Liver (tissue), 8 donors: ENCODE measurements at regions not wholly inside any gene's neighbourhood (a gene's known extent, or its start where the extent isn't known, plus 50 kb on each side); places are given as distances from the start of the nearest gene placed in this dataset.

Experiments used
- DNase-seq: peaks from one replicate; pipeline ENCODE4 v3.0.0-alpha.2; 2017; ENCODE audit warnings: low spot score
- H3K27ac ChIP-seq, 2 donors: one replicate each; pipeline ENCODE4 v1.7.0; 2013; ENCODE audit warnings: inconsistent platforms in 2 of 2, low read length in 2 of 2, control low read depth in 1 of 2, low read depth in 1 of 2, mild to moderate bottlenecking in 1 of 2
- H3K27me3 ChIP-seq, 4 donors: one replicate each; pipeline versions ENCODE4 v1.6.1 to v1.7.0; 2013; ENCODE audit warnings: low read length in 3 of 4, inconsistent platforms in 1 of 4, mild to moderate bottlenecking in 1 of 4, moderate library complexity in 1 of 4; ENCODE audit not compliant: control insufficient read depth in 4 of 4, insufficient read depth in 4 of 4
- H3K36me3 ChIP-seq, 4 donors: one replicate each; pipeline versions ENCODE4 v1.6.1 to v1.7.0; 2013; ENCODE audit warnings: low read length in 3 of 4, mild to moderate bottlenecking in 3 of 4, low read depth in 1 of 4, moderate library complexity in 1 of 4; ENCODE audit not compliant: control insufficient read depth in 4 of 4, insufficient read depth in 3 of 4
- H3K4me1 ChIP-seq, 4 donors: one replicate each; pipeline versions ENCODE4 v1.6.1 to v1.7.0; 2013; ENCODE audit warnings: low read length in 3 of 4, mild to moderate bottlenecking in 3 of 4, moderate library complexity in 1 of 4; ENCODE audit not compliant: control insufficient read depth in 4 of 4, insufficient read depth in 4 of 4
- H3K4me3 ChIP-seq, 3 donors: one replicate each; pipeline versions ENCODE4 v1.6.1 to v1.7.0; 2013; ENCODE audit warnings: low read length in 3 of 3, control low read depth in 1 of 3, low read depth in 1 of 3, mild to moderate bottlenecking in 1 of 3
- H3K9ac ChIP-seq, 2 donors: one replicate each; pipeline ENCODE4 v1.7.0; 2013; ENCODE audit warnings: low read length in 2 of 2, mild to moderate bottlenecking in 2 of 2, moderate library complexity in 2 of 2, control low read depth in 1 of 2, low read depth in 1 of 2
- H3K9me3 ChIP-seq, 4 donors: one replicate each; pipeline versions ENCODE4 v1.6.1 to v1.7.0; 2013; ENCODE audit warnings: low read length in 3 of 4; ENCODE audit not compliant: control insufficient read depth in 4 of 4
- ATF3 ChIP-seq: IDR thresholded peaks from 2 replicates; pipeline ENCODE4 v1.6.1; 2016; ENCODE audit warnings: antibody characterized with exemption
- CTCF ChIP-seq: fragments of 150-350 bp; IDR thresholded peaks from 2 replicates; pipeline ENCODE4 v1.5.1; 2017; ENCODE audit warnings: improper control_type of control experiment, low read depth, low read length; ENCODE audit not compliant: missing input control
- FOXA1 ChIP-seq: IDR thresholded peaks from 2 replicates; pipeline ENCODE4 v1.6.1; 2016; ENCODE audit warnings: antibody characterized with exemption
- GABPA ChIP-seq, 2 donors: IDR thresholded peaks in 1 of 2; conservative IDR thresholded peaks in 1 of 2; 2 replicates each; pipeline ENCODE4 v1.6.1; 2016; ENCODE audit warnings: antibody characterized with exemption in 2 of 2, mild to moderate bottlenecking in 1 of 2, moderate library complexity in 1 of 2
- HNF4A ChIP-seq, 2 donors: conservative IDR thresholded peaks; 2 replicates each; pipeline ENCODE4 v1.6.1; 2016; ENCODE audit warnings: antibody characterized with exemption in 2 of 2, mild to moderate bottlenecking in 2 of 2
- HNF4G ChIP-seq: IDR thresholded peaks from 2 replicates; pipeline ENCODE4 v1.6.1; 2016; ENCODE audit warnings: antibody characterized with exemption
- MAX ChIP-seq: IDR thresholded peaks from 2 replicates; pipeline ENCODE4 v1.6.1; 2016; ENCODE audit warnings: antibody characterized with exemption
- NR2F2 ChIP-seq: IDR thresholded peaks from 2 replicates; pipeline ENCODE4 v1.6.1; 2016; ENCODE audit warnings: antibody characterized with exemption
- RAD21 ChIP-seq, 2 donors: IDR thresholded peaks; 2 replicates each; pipeline ENCODE4 v1.6.1; 2016; ENCODE audit warnings: antibody characterized with exemption in 2 of 2, mild to moderate bottlenecking in 2 of 2
- REST ChIP-seq: IDR thresholded peaks from 2 replicates; pipeline ENCODE4 v1.6.1; 2016; ENCODE audit warnings: antibody characterized with exemption, mild to moderate bottlenecking
- RXRA ChIP-seq, 2 donors: IDR thresholded peaks; 2 replicates each; pipeline ENCODE4 v1.6.1; 2017 to 2018; ENCODE audit warnings: antibody characterized with exemption in 2 of 2, mild to moderate bottlenecking in 1 of 2
- SP1 ChIP-seq: IDR thresholded peaks from 2 replicates; pipeline ENCODE4 v1.6.1; 2018; ENCODE audit warnings: antibody characterized with exemption, mild to moderate bottlenecking
- TAF1 ChIP-seq: conservative IDR thresholded peaks from 2 replicates; pipeline ENCODE4 v1.6.1; 2016; ENCODE audit warnings: antibody characterized with exemption, mild to moderate bottlenecking
- YY1 ChIP-seq: IDR thresholded peaks from 2 replicates; pipeline ENCODE4 v1.6.1; 2016; ENCODE audit warnings: antibody characterized with exemption, mild to moderate bottlenecking
- ZBTB33 ChIP-seq: IDR thresholded peaks from 2 replicates; pipeline ENCODE4 v1.6.1; 2016; ENCODE audit warnings: antibody characterized with exemption
- WGBS: extraction: QIAGEN DNeasy Blood & Tissue Kit; methylation state at CpG from one replicate; pipeline ENCODE4 v1.1.7; 2013; 5-methylcytosine and 5-hydroxymethylcytosine counted together
- donor health status: healthy.
- donor health status: healthy.
- donor health status: healthy.
- donor health status: healthy.
- donor health status: healthy.

GRCh38 chr3:139107424-139108252 lies 62.9 kb upstream of the PRR23C start:
- no peak for DNase-seq
- 93% methylated on average over 13 of the region's 13 CpGs for WGBS
- Histone ChIP-seq H3K27ac (no peak overlapping the region), H3K9me3 (no peaks in the 10 kb centered on the region), H3K4me3 (no peak overlapping the region), H3K36me3 (no peaks in the 10 kb centered on the region), H3K27me3 (no peaks in the 10 kb centered on the region), H3K9ac (no peak overlapping the region), H3K4me1 (peaks cover 9 to 55% (median 46%) of the 10 kb centered on the region in 4 donors)
- TF ChIP-seq CTCF: no peak
- no peak for TF ChIP-seq REST
- no peak for TF ChIP-seq ATF3
- TF ChIP-seq ZBTB33: no peak
- TF ChIP-seq GABPA (IDR thresholded peaks at IDR 0.05 in 1 of 2, conservative IDR thresholded peaks at IDR 0.05 in 1 of 2): no peak
- TF ChIP-seq HNF4G: no peak
- TF ChIP-seq NR2F2: no peak
- TF ChIP-seq TAF1: no peak
- no peak for TF ChIP-seq RXRA (IDR thresholded peaks at IDR 0.05)
- TF ChIP-seq FOXA1: no peak
- no peak for TF ChIP-seq RAD21 (IDR thresholded peaks at IDR 0.05)
- TF ChIP-seq MAX: no peak

- Histone ChIP-seq H3K4me1 (peaks cover 9 to 55% (median 46%) of the 10 kb centered on the region in 4 donors), H3K36me3 (no peaks in the 10 kb centered on the region), H3K9ac (no peak overlapping the region), H3K27me3 (no peaks in the 10 kb centered on the region), H3K9me3 (no peaks in the 10 kb centered on the region), H3K4me3 (no peak overlapping the region), H3K27ac (no peak overlapping the region)
- DNase-seq: no peak
- WGBS: 95% methylated on average over 4 of the region's 4 CpGs
- TF ChIP-seq RAD21 (IDR thresholded peaks at IDR 0.05) (no peak), MAX (no peak), CTCF (no peak), HNF4A (conservative IDR thresholded peaks at IDR 0.05) (no peak), GABPA (IDR thresholded peaks at IDR 0.05 in 1 of 2, conservative IDR thresholded peaks at IDR 0.05 in 1 of 2) (no peak), SP1 (no peak), HNF4G (no peak), YY1 (no peak)
These were observed 63.7 kb upstream of the PRR23C start for GRCh38 chr3:139108253-139108969.
